ENCODE measurements at regions not wholly inside any gene's neighbourhood (a gene's known extent, or its start where the extent isn't known, plus 50 kb on each side); places are given as distances from the start of the nearest gene placed in this dataset.

GRCh38 chr3:69665026-69665737 lies 74.1 kb upstream of the MITF start (continued):
- no peak for TF ChIP-seq CUX1 (IDR thresholded peaks at IDR 0.05; ENCODE audit: insufficient replicate concordance, low read depth, low read length)

- FAIRE-seq (no peak), ATAC-seq (no peak), DNase-seq (ENCODE audit: low read depth, low spot score) (no peak)
- H3K9ac ChIP-seq (ENCODE audit: control insufficient read depth, insufficient read depth, low read length), result no peak overlapping the region
- H3K27me3 ChIP-seq (replicated peaks in 1 of 2; ENCODE audit: control insufficient read depth in 2 of 2, insufficient read depth in 2 of 2, low read length in 1 of 2), result no peaks in the 10 kb centered on the region
- H3K4me2 ChIP-seq (ENCODE audit: control insufficient read depth, insufficient read depth), result no peak overlapping the region
- H3K79me2 ChIP-seq (ENCODE audit: control insufficient read depth, insufficient read depth, low read length), result no peaks in the 10 kb centered on the region
- H4K20me1 ChIP-seq (ENCODE audit: control insufficient read depth, insufficient read depth), result no peaks in the 10 kb centered on the region
- POLR2A ChIA-PET, result no interaction called here
- H3K27ac ChIP-seq (ENCODE audit: control insufficient read depth, insufficient read depth), result no peak overlapping the region
- H2AFZ ChIP-seq (ENCODE audit: control insufficient read depth, low read depth, low read length), result no peak overlapping the region
- H3K4me3 ChIP-seq, result no peak overlapping the region
- RAD21 ChIA-PET (ENCODE audit: unreplicated experiment), result no interaction called here
- CTCF ChIA-PET, result interaction anchor here (0.9 kb wide), 1 partner anchor 11 kb away, joined by 3 read pairs; no protein-coding TSS in a partner anchor
- intact Hi-C loops (cut with micrococcal nuclease; ENCODE audit: unreplicated experiment), result no loop called here
- H3K4me1 ChIP-seq (ENCODE audit: control insufficient read depth, insufficient read depth, low read length), result no peaks in the 10 kb centered on the region
- H3K36me3 ChIP-seq (ENCODE audit: control insufficient read depth in 2 of 2, insufficient read depth in 2 of 2, low read length in 1 of 2), result no peaks in the 10 kb centered on the region
- in situ Hi-C loops (cut with MboI), result no loop called here
- no peaks in the 10 kb centered on the region for H3K9me3 ChIP-seq (replicated peaks; ENCODE audit: control insufficient read depth, insufficient read depth, low read length)
- no TSS peak for BruUV-seq (replicated peaks)
- 78% methylated on average over 25 of the region's 36 CpGs for WGBS (ENCODE audit: insufficient coverage, insufficient replicate concordance, low lambda C conversion rate, missing lambda C conversion rate)
- SMC1A ChIA-PET (ENCODE audit: uncharacterized antibody, unreplicated experiment), result no interaction called here
- TF ChIP-seq CHD1 (IDR thresholded peaks at IDR 0.05; ENCODE audit: low read depth, low read length) (no peak), CEBPZ (IDR thresholded peaks at IDR 0.05; ENCODE audit: low read depth, low read length) (no peak), E2F4 (IDR thresholded peaks at IDR 0.05; ENCODE audit: low read depth, low read length) (no peak), E2F8 (IDR thresholded peaks at IDR 0.05; ENCODE audit: low read depth, partially characterized antibody) (no peak), ZNF24 (IDR thresholded peaks at IDR 0.05) (no peak), SIX5 (IDR thresholded peaks at IDR 0.05; ENCODE audit: low read depth, low read length, severe bottlenecking) (no peak), ATF7 (IDR thresholded peaks at IDR 0.05; ENCODE audit: low read depth) (no peak)
These were observed 78.6 kb upstream of the MITF start for GRCh38 chr3:69660631-69661030.
